ENCODE measurements at regions not wholly inside any gene's neighbourhood (a gene's known extent, or its start where the extent isn't known, plus 50 kb on each side); places are given as distances from the start of the nearest gene placed in this dataset.

DNA sequence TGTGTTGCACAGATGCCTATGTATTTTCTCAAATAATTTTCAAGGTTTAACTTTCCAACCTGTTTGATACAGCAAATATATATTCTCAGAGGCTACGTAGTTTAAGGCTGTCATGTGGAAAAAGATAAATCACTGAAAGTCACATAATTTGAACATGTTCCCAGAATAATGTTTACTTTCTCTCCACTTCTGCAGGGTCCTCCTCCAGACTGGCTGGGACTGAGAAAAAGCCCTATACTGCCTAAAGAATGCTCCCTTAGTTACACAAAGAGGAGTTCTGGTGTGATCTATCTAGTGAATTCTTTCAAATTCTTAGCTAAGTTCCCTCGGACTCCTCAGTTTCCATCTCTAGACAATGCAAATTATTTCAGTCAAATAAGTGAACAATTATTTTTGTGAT, 411.0 kb downstream of the C6orf118 start:
- no peak for ATAC-seq
- TF ChIP-seq OSR1 (CRISPR knock-in tag; IDR thresholded peaks at IDR 0.05), result no peak
- TF ChIP-seq ZC3H10 (CRISPR knock-in tag; IDR thresholded peaks at IDR 0.05), result no peak
- TF ChIP-seq ISL1 (CRISPR knock-in tag; IDR thresholded peaks at IDR 0.05), result no peak
- TF ChIP-seq CSDC2 (CRISPR knock-in tag; IDR thresholded peaks at IDR 0.05), result no peak
- no peak for TF ChIP-seq GLIS3 (CRISPR knock-in tag; IDR thresholded peaks at IDR 0.05)
- TF ChIP-seq, protein P1, sequence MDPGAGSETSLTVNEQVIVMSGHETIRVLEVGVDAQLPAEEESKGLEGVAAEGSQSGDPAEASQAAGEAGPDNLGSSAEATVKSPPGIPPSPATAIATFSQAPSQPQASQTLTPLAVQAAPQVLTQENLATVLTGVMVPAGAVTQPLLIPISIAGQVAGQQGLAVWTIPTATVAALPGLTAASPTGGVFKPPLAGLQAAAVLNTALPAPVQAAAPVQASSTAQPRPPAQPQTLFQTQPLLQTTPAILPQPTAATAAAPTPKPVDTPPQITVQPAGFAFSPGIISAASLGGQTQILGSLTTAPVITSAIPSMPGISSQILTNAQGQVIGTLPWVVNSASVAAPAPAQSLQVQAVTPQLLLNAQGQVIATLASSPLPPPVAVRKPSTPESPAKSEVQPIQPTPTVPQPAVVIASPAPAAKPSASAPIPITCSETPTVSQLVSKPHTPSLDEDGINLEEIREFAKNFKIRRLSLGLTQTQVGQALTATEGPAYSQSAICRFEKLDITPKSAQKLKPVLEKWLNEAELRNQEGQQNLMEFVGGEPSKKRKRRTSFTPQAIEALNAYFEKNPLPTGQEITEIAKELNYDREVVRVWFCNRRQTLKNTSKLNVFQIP (CRISPR knock-in tag; IDR thresholded peaks at IDR 0.05; ENCODE audit: borderline replicate concordance, low read depth), result no peak
- TF ChIP-seq TSHZ2 (CRISPR knock-in tag; IDR thresholded peaks at IDR 0.05), result no peak
- no peak for TF ChIP-seq BACH2 (CRISPR knock-in tag; IDR thresholded peaks at IDR 0.05; ENCODE audit: borderline replicate concordance)
- no peak for TF ChIP-seq ARNTL (CRISPR knock-in tag; IDR thresholded peaks at IDR 0.05; ENCODE audit: borderline replicate concordance, low read depth)
- no peak for TF ChIP-seq TOX (CRISPR knock-in tag; IDR thresholded peaks at IDR 0.05; ENCODE audit: borderline replicate concordance)
- TF ChIP-seq ESRRG (CRISPR knock-in tag; IDR thresholded peaks at IDR 0.05), result no peak
- TF ChIP-seq, protein P2, sequence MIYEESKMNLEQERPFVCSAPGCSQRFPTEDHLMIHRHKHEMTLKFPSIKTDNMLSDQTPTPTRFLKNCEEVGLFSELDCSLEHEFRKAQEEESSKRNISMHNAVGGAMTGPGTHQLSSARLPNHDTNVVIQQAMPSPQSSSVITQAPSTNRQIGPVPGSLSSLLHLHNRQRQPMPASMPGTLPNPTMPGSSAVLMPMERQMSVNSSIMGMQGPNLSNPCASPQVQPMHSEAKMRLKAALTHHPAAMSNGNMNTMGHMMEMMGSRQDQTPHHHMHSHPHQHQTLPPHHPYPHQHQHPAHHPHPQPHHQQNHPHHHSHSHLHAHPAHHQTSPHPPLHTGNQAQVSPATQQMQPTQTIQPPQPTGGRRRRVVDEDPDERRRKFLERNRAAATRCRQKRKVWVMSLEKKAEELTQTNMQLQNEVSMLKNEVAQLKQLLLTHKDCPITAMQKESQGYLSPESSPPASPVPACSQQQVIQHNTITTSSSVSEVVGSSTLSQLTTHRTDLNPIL (CRISPR knock-in tag; IDR thresholded peaks at IDR 0.05; ENCODE audit: low read depth), result no peak
- TF ChIP-seq ZNF70 (CRISPR knock-in tag; IDR thresholded peaks at IDR 0.05), result no peak
- no peak for TF ChIP-seq ZFP30 (CRISPR knock-in tag; IDR thresholded peaks at IDR 0.05)

DNA sequence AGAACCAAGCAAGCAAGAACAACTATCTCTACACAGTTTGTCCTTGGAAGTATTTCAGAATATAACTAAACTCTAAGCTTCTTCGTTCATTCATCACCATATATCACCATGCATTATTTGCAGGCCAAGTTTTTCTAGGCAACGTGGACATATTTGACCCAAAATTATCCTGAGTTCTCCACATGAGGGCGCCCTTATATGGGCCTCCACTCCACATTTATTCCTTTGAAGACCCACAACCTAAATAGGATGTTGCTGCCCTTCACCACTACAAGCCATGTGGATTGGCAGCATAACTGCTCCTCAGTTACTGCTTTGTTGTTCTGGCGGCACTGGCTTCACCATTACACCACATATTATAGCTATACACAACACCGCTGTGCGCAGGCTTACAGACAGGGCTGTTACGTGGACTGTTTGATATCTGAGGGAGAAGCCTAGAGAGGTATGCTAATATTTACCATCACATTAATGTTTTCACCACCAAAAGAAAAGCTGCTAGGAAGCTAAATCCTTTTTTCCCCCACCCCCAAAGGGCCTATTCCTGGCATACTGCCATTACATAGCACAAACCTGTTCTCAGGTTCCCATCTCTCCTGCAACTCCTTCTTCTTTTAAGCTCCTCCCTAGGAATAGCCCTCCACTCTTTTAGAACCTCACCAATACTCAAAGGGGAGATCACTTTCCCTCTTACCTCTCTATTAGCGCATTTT, 411.7 kb downstream of the C6orf118 start:
- no peak for ATAC-seq
- TF ChIP-seq ISL1 (CRISPR knock-in tag; IDR thresholded peaks at IDR 0.05) (no peak), TCF4 (CRISPR knock-in tag; IDR thresholded peaks at IDR 0.05; ENCODE audit: borderline replicate concordance) (no peak), RARB (CRISPR knock-in tag; IDR thresholded peaks at IDR 0.05) (no peak), SNAI2 (CRISPR knock-in tag; IDR thresholded peaks at IDR 0.05) (no peak), ZNF565 (CRISPR knock-in tag; conservative IDR thresholded peaks at IDR 0.05; ENCODE audit: low read depth) (no peak), TOX (CRISPR knock-in tag; IDR thresholded peaks at IDR 0.05; ENCODE audit: borderline replicate concordance) (no peak), PPARA (CRISPR knock-in tag; IDR thresholded peaks at IDR 0.05; ENCODE audit: borderline replicate concordance) (no peak), ZFP3 (CRISPR knock-in tag; IDR thresholded peaks at IDR 0.05) (no peak), TSHZ2 (CRISPR knock-in tag; IDR thresholded peaks at IDR 0.05) (no peak), ZFP30 (CRISPR knock-in tag; IDR thresholded peaks at IDR 0.05) (no peak), ESRRG (CRISPR knock-in tag; IDR thresholded peaks at IDR 0.05) (no peak), GLIS3 (CRISPR knock-in tag; IDR thresholded peaks at IDR 0.05) (no peak), ZNF70 (CRISPR knock-in tag; IDR thresholded peaks at IDR 0.05) (no peak), OSR1 (CRISPR knock-in tag; IDR thresholded peaks at IDR 0.05) (no peak)
- TF ChIP-seq, protein P2 (CRISPR knock-in tag; IDR thresholded peaks at IDR 0.05; ENCODE audit: low read depth), result no peak
- TF ChIP-seq, protein P1 (CRISPR knock-in tag; IDR thresholded peaks at IDR 0.05; ENCODE audit: borderline replicate concordance, low read depth), result no peak

Measured in SK-N-SH treated with all-trans-retinoic acid at 6 μM for 48 hours (cell line).